H1 (cell line): ENCODE measurements at regions not wholly inside any gene's neighbourhood (a gene's known extent, or its start where the extent isn't known, plus 50 kb on each side); places are given as distances from the start of the nearest gene placed in this dataset.

Experiments used
- CTCF ChIA-PET: fragments of 300-600 bp; sonication (Branson Sonifier 250); formaldehyde crosslinking; loops from one replicate; lab custom pipeline; 2021; ENCODE audit not compliant: partially characterized antibody; lab: Charles Lee
- POLR2A ChIA-PET: fragments of 300-600 bp; sonication (Branson Sonifier 250); formaldehyde crosslinking; loops from one replicate; lab custom pipeline; 2021; ENCODE audit warnings: inconsistent platforms; ENCODE audit not compliant: partially characterized antibody; lab: Charles Lee
- DNase-seq, 2 experiments: peaks; one replicate each; pipeline versions ENCODE4 v3.0.0 to v3.0.0-alpha.2; 2010 to 2022; ENCODE audit warnings: low spot score in 2 of 2, low read depth in 1 of 2, mixed read lengths in 1 of 2
- FAIRE-seq: peaks from 2 replicates; lab custom pipeline; 2011; peaks lifted over from hg19 to GRCh38; lab: Jason Lieb, UNC
- H2AFZ ChIP-seq: 2 replicates; pipeline ENCODE4 v1.8.1; 2012; ENCODE audit warnings: low read length, inconsistent platforms
- H2AK5ac ChIP-seq: 2 replicates; pipeline ENCODE4 v1.6.1; 2013; ENCODE audit warnings: low read depth, low read length
- H2BK120ac ChIP-seq: replicated peaks from 2 replicates; pipeline ENCODE3; 2013; ENCODE audit warnings: low read depth, low read length, inconsistent platforms
- H2BK12ac ChIP-seq: 2 replicates; pipeline ENCODE4 v1.6.1; 2013; ENCODE audit warnings: low read depth, low read length
- H2BK15ac ChIP-seq: 2 replicates; pipeline ENCODE4 v1.6.1; 2013; ENCODE audit warnings: low read length
- H2BK20ac ChIP-seq: 2 replicates; pipeline ENCODE4 v1.6.1; 2013; ENCODE audit warnings: low read length
- H2BK5ac ChIP-seq: 2 replicates; pipeline ENCODE4 v1.6.1; 2013; ENCODE audit warnings: low read depth, low read length
- H3K14ac ChIP-seq: 2 replicates; pipeline ENCODE4 v1.6.1; 2013; ENCODE audit warnings: inconsistent platforms; ENCODE audit not compliant: insufficient read length
- H3K18ac ChIP-seq: 2 replicates; pipeline ENCODE4 v1.6.1; 2013; ENCODE audit warnings: low read length; ENCODE audit errors: extremely low read depth
- H3K23ac ChIP-seq: 2 replicates; pipeline ENCODE4 v1.6.1; 2013; ENCODE audit warnings: inconsistent platforms; ENCODE audit not compliant: insufficient read length
- H3K23me2 ChIP-seq: 2 replicates; pipeline ENCODE4 v1.6.1; 2013; ENCODE audit warnings: low read depth, low read length
- H3K27ac ChIP-seq: 2 replicates; pipeline ENCODE4 v1.6.1; 2011; ENCODE audit warnings: low read depth, low read length, inconsistent platforms
- H3K27me3 ChIP-seq, 4 experiments: replicated peaks in 1 of 4; 1 replicate in 1 of 4; 2 replicates in 3 of 4; pipeline versions ENCODE4 v1.6.1 to v1.8.1; 2011 to 2013; ENCODE audit warnings: low read length in 3 of 4, mild to moderate bottlenecking in 3 of 4, inconsistent platforms in 2 of 4, mixed read lengths in 2 of 4, moderate library complexity in 1 of 4; ENCODE audit not compliant: control insufficient read depth in 3 of 4, insufficient read depth in 3 of 4; ENCODE audit errors: extremely low read depth in 1 of 4
- H3K36me3 ChIP-seq, 4 experiments: 2 replicates each; pipeline versions ENCODE4 v1.6.1 to v1.8.1; 2011 to 2013; ENCODE audit warnings: mild to moderate bottlenecking in 4 of 4, low read length in 3 of 4, moderate library complexity in 2 of 4, control low read depth in 1 of 4, inconsistent platforms in 1 of 4; ENCODE audit not compliant: insufficient read depth in 4 of 4, control insufficient read depth in 2 of 4
- H3K4ac ChIP-seq: replicated peaks from 2 replicates; pipeline ENCODE3; 2013; ENCODE audit warnings: low read length, low read depth, mixed read lengths, inconsistent platforms; ENCODE audit not compliant: insufficient read length
- H3K4me1 ChIP-seq, 4 experiments: replicated peaks in 1 of 4; 1 replicate in 1 of 4; 2 replicates in 3 of 4; pipeline versions ENCODE4 v1.6.1 to v1.8.1; 2011 to 2013; ENCODE audit warnings: low read length in 3 of 4, inconsistent platforms in 2 of 4, mixed read lengths in 1 of 4; ENCODE audit not compliant: insufficient read depth in 4 of 4, control insufficient read depth in 3 of 4
- H3K4me2 ChIP-seq, 2 experiments: 2 replicates each; pipeline versions ENCODE4 v1.6.1 to v1.8.1; 2011 to 2013; ENCODE audit warnings: low read depth in 2 of 2, low read length in 2 of 2, control low read depth in 1 of 2, inconsistent platforms in 1 of 2, mild to moderate bottlenecking in 1 of 2; ENCODE audit not compliant: insufficient read depth in 1 of 2
- H3K4me3 ChIP-seq, 4 experiments: fragments of 200-600, 300-600 bp in 1 of 4; sonication (generic), shearing (Covaris generic), sonication (Bioruptor Twin) in 1 of 4; 2 replicates each; pipeline versions ENCODE4 v1.5.1 to v1.8.1; 2011 to 2016; ENCODE audit warnings: low read length in 4 of 4, low read depth in 3 of 4, control low read depth in 2 of 4, inconsistent platforms in 2 of 4, mild to moderate bottlenecking in 2 of 4, mixed read lengths in 1 of 4, moderate library complexity in 1 of 4; ENCODE audit not compliant: insufficient read depth in 2 of 4; ENCODE audit errors: extremely low read depth in 1 of 4
- H3K56ac ChIP-seq: replicated peaks from 2 replicates; pipeline ENCODE3; 2013; ENCODE audit warnings: low read depth, mild to moderate bottlenecking, mixed read lengths, low read length, inconsistent platforms; ENCODE audit not compliant: insufficient read length
- H3K79me1 ChIP-seq: 2 replicates; pipeline ENCODE4 v1.6.1; 2013; ENCODE audit warnings: low read depth, low read length, control low read depth
- H3K79me2 ChIP-seq, 2 experiments: 2 replicates each; pipeline versions ENCODE4 v1.6.1 to v1.8.1; 2012 to 2013; ENCODE audit warnings: low read length in 2 of 2, mild to moderate bottlenecking in 2 of 2, inconsistent platforms in 1 of 2; ENCODE audit not compliant: insufficient read depth in 2 of 2, control insufficient read depth in 1 of 2
- H3K9ac ChIP-seq, 4 experiments: replicated peaks in 1 of 4; 1 replicate in 1 of 4; 2 replicates in 3 of 4; pipeline versions ENCODE4 v1.6.1 to v1.8.1; 2011 to 2013; ENCODE audit warnings: low read depth in 3 of 4, low read length in 3 of 4, control low read depth in 2 of 4, mild to moderate bottlenecking in 2 of 4, moderate library complexity in 2 of 4, inconsistent platforms in 1 of 4; ENCODE audit errors: extremely low read depth in 1 of 4
- H3K9me3 ChIP-seq, 2 experiments: 2 replicates each; pipeline versions ENCODE4 v1.6.1 to v1.8.1; 2012 to 2013; ENCODE audit warnings: mild to moderate bottlenecking in 2 of 2, moderate library complexity in 2 of 2, control low read depth in 1 of 2, inconsistent platforms in 1 of 2, low read depth in 1 of 2, low read length in 1 of 2, mixed read lengths in 1 of 2; ENCODE audit not compliant: insufficient read depth in 2 of 2
- H4K20me1 ChIP-seq, 2 experiments: replicated peaks in 1 of 2; 2 replicates each; pipeline versions ENCODE3 to v1.8.1; 2011 to 2013; ENCODE audit warnings: inconsistent platforms in 2 of 2, low read length in 2 of 2, mild to moderate bottlenecking in 1 of 2; ENCODE audit not compliant: insufficient read depth in 2 of 2, control insufficient read depth in 1 of 2
- H4K5ac ChIP-seq: 2 replicates; pipeline ENCODE4 v1.6.1; 2013; ENCODE audit warnings: low read length, low read depth, mixed read lengths, inconsistent platforms; ENCODE audit not compliant: insufficient read length
- H4K8ac ChIP-seq: 2 replicates; pipeline ENCODE4 v1.8.0; 2013; ENCODE audit warnings: mild to moderate bottlenecking, moderate library complexity, low read length, inconsistent platforms; ENCODE audit not compliant: insufficient read depth; ENCODE audit errors: extremely low read depth
- H4K91ac ChIP-seq: replicated peaks from 2 replicates; pipeline ENCODE3; 2013; ENCODE audit warnings: low read length, mixed read lengths, inconsistent platforms; ENCODE audit not compliant: insufficient read length
- CBX5 ChIP-seq: fragments of 300-800, 300-1000 bp; sonication (generic); IDR thresholded peaks from 2 replicates; pipeline ENCODE4 v1.7.1; 2016; ENCODE audit warnings: antibody characterized with exemption, low read length, low read depth
- CHD2 ChIP-seq: IDR thresholded peaks from 2 replicates; pipeline ENCODE4 v1.6.1; 2012; ENCODE audit warnings: low read length, improper control_type of control experiment
- EP300 ChIP-seq, 2 experiments: IDR thresholded peaks; 1 replicate in 1 of 2; 2 replicates in 1 of 2; pipeline ENCODE4 v1.6.1; 2011 to 2012; ENCODE audit warnings: low read depth in 2 of 2, low read length in 2 of 2, mild to moderate bottlenecking in 2 of 2, borderline replicate concordance in 1 of 2, inconsistent platforms in 1 of 2, moderate library complexity in 1 of 2
- GABPA ChIP-seq: IDR thresholded peaks from 2 replicates; pipeline ENCODE4 v1.6.1; 2011; ENCODE audit warnings: mild to moderate bottlenecking, low read length, moderate library complexity, borderline replicate concordance; ENCODE audit not compliant: insufficient read depth
- HDAC2 ChIP-seq, 2 experiments: fragments of 300-600 bp in 1 of 2; sonication (generic) in 1 of 2; IDR thresholded peaks; 2 replicates each; pipeline ENCODE4 v1.6.1; 2011 to 2012; ENCODE audit warnings: low read depth in 2 of 2, low read length in 2 of 2, mild to moderate bottlenecking in 2 of 2, moderate library complexity in 2 of 2, borderline replicate concordance in 1 of 2, inconsistent platforms in 1 of 2
- JUND ChIP-seq: IDR thresholded peaks from 2 replicates; pipeline ENCODE4 v1.6.1; 2011; ENCODE audit warnings: mild to moderate bottlenecking, improper control_type of control experiment, low read length
- SAP30 ChIP-seq: fragments of 300-600 bp; sonication (generic); IDR thresholded peaks from 2 replicates; pipeline ENCODE4 v1.7.1; 2012; ENCODE audit warnings: low read length, moderate library complexity, mild to moderate bottlenecking, inconsistent platforms; ENCODE audit not compliant: insufficient read depth, insufficient replicate concordance
- SP1 ChIP-seq: IDR thresholded peaks from 2 replicates; pipeline ENCODE4 v1.6.1; 2011; ENCODE audit warnings: low read depth, low read length
- WGBS, 2 experiments: shearing (Covaris generic) in 1 of 2; methylation state at CpG; one replicate each; pipeline versions ENCODE4 v1.1.6 to v1.1.7; 2013 to 2015; ENCODE audit warnings: low lambda C conversion rate in 2 of 2, mixed read lengths in 2 of 2, inconsistent platforms in 1 of 2, low coverage in 1 of 2, missing lambda C conversion rate in 1 of 2; ENCODE audit not compliant: insufficient replicate concordance in 2 of 2, insufficient coverage in 1 of 2, insufficient read length in 1 of 2; ENCODE audit errors: extremely low coverage in 1 of 2, missing lambda C conversion rate in 1 of 2; 5-methylcytosine and 5-hydroxymethylcytosine counted together
- TF ChIP-seq, protein P1 (sequence below): IDR thresholded peaks from 2 replicates; pipeline ENCODE4 v1.6.1; 2011; ENCODE audit warnings: low read depth, mild to moderate bottlenecking, low read length; ENCODE audit not compliant: insufficient read depth
- TF ChIP-seq, protein P2 (sequence below): IDR thresholded peaks from 2 replicates; pipeline ENCODE4 v1.6.1; 2012; ENCODE audit warnings: inconsistent platforms

DNA sequence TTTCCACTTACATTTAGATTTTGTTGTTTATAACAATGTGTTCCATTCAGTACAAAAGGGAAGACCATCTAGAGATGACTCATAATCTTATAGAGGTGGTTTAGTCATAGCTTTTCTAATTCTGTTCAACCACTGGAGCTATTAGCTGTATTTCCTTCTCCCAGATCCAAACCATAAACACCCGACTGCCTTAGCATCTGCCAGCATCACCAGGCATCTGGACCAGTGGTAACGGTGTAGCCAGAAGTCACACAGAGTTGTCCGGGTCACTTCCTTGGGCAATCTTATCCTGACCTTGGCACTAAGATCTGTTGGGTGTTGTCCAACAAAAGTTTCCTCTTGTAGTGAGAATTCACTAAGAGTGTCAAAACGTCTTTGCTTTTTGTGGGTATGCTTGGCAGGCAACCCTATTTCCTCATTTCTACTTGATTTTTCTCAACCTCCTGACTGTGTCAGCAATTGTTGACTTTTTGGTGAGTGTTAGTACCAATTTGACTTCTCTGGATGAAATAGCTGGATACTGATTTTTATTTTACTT lies 372.1 kb upstream of the B3GALT2 start:
- no peak overlapping the region for H3K4ac ChIP-seq
- H2BK20ac ChIP-seq = no peak overlapping the region
- H2BK15ac ChIP-seq = no peak overlapping the region
- no peak overlapping the region for H3K14ac ChIP-seq
- no peak overlapping the region for H2AK5ac ChIP-seq
- no peaks in the 10 kb centered on the region for H3K79me1 ChIP-seq
- no peaks in the 10 kb centered on the region for H4K20me1 ChIP-seq
- no peak for TF ChIP-seq CHD2
- TF ChIP-seq EP300 (IDR thresholded peaks at IDR 0.05; ENCODE audit: borderline replicate concordance in 1 of 2, low read depth in 2 of 2, low read length in 2 of 2) = no peak
- no peak for TF ChIP-seq SP1
- TF ChIP-seq HDAC2 (IDR thresholded peaks at IDR 0.05; ENCODE audit: borderline replicate concordance in 1 of 2, low read depth in 2 of 2, low read length in 2 of 2) = no peak
- TF ChIP-seq, protein P1, sequence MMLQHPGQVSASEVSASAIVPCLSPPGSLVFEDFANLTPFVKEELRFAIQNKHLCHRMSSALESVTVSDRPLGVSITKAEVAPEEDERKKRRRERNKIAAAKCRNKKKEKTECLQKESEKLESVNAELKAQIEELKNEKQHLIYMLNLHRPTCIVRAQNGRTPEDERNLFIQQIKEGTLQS = no peak
- TF ChIP-seq GABPA = no peak
- no peak for TF ChIP-seq JUND
- TF ChIP-seq, protein P2, sequence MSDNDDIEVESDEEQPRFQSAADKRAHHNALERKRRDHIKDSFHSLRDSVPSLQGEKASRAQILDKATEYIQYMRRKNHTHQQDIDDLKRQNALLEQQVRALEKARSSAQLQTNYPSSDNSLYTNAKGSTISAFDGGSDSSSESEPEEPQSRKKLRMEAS = no peak
- no peak for TF ChIP-seq SAP30
- no peak for TF ChIP-seq CBX5
- no peak overlapping the region for H3K23ac ChIP-seq
- FAIRE-seq (no peak), DNase-seq (no peak)
- H3K27me3 ChIP-seq = no peaks in the 10 kb centered on the region
- peaks cover 0 to 3% (median 1%) of the 10 kb centered on the region in 4 experiments; a peak in 2 of 7 replicates for H3K4me1 ChIP-seq
- no peak overlapping the region for H2BK5ac ChIP-seq
- H2BK12ac ChIP-seq = no peak overlapping the region
- no peak overlapping the region for H3K4me3 ChIP-seq
- CTCF ChIA-PET = no interaction called here
- no peak overlapping the region for H2BK120ac ChIP-seq
- no peak overlapping the region for H2AFZ ChIP-seq
- no peak overlapping the region for H4K8ac ChIP-seq
- POLR2A ChIA-PET = no interaction called here
- no peak overlapping the region for H4K91ac ChIP-seq
- no peak overlapping the region for H3K27ac ChIP-seq
- no peaks in the 10 kb centered on the region for H3K23me2 ChIP-seq
- 94% methylated on average over 4 of the region's 4 CpGs; no CpG with 5 or more reads in 1 of the 2 experiments for WGBS, 2 experiments
- no peak overlapping the region for H3K18ac ChIP-seq
- H4K5ac ChIP-seq = no peak overlapping the region
- H3K4me2 ChIP-seq = no peak overlapping the region
- no peak overlapping the region for H3K9ac ChIP-seq
- no peaks in the 10 kb centered on the region for H3K9me3 ChIP-seq
- H3K79me2 ChIP-seq = no peaks in the 10 kb centered on the region
- H3K36me3 ChIP-seq = no peaks in the 10 kb centered on the region
- H3K56ac ChIP-seq = no peak overlapping the region
